Breast epithelium (tissue), 4 donors: ENCODE measurements at regions not wholly inside any gene's neighbourhood (a gene's known extent, or its start where the extent isn't known, plus 50 kb on each side); places are given as distances from the start of the nearest gene placed in this dataset.

ENCODE experiments used
- DNase-seq, 2 donors: peaks; one replicate each; pipeline ENCODE4 v3.0.0-alpha.2; 2019; ENCODE audit warnings: low spot score in 2 of 2
- H3K27ac ChIP-seq, 2 donors: fragments of 200-600 bp; sonication (generic) in 1 of 2; one replicate each; pipeline ENCODE4 v1.5.1; 2016 to 2019; ENCODE audit warnings: mild to moderate bottlenecking in 1 of 2
- H3K27me3 ChIP-seq, 2 donors: fragments of 200-600 bp; sonication (generic) in 1 of 2; one replicate each; pipeline versions ENCODE4 v1.5.1 to v1.6.0; 2017 to 2019; ENCODE audit warnings: control low read depth in 1 of 2, mild to moderate bottlenecking in 1 of 2
- H3K36me3 ChIP-seq: fragments of 200-600 bp; one replicate; pipeline ENCODE4 v1.5.1; 2019
- H3K4me1 ChIP-seq, 2 donors: fragments of 200-600 bp; sonication (generic); one replicate each; pipeline ENCODE4 v1.5.1; 2016 to 2019; ENCODE audit warnings: control low read depth in 1 of 2
- H3K4me3 ChIP-seq, 3 donors: fragments of 200-600 bp; sonication (generic); 1 replicate in 2 of 3; 2 replicates in 1 of 3; pipeline ENCODE4 v1.5.1; 2016 to 2019; ENCODE audit warnings: mild to moderate bottlenecking in 3 of 3, moderate library complexity in 2 of 3
- H3K9me3 ChIP-seq, 2 donors: fragments of 200-600 bp; sonication (generic) in 1 of 2; one replicate each; pipeline ENCODE4 v1.5.1; 2016 to 2019; ENCODE audit warnings: control low read depth in 1 of 2
- POLR2A ChIP-seq: fragments of 450-650 bp; IDR thresholded peaks from one replicate; pipeline ENCODE4 v1.6.1; 2016; ENCODE audit warnings: antibody characterized with exemption, mild to moderate bottlenecking, moderate library complexity
- POLR2AphosphoS5 ChIP-seq, 3 donors: sonication (generic); formaldehyde crosslinking; IDR thresholded peaks; one replicate each; pipeline ENCODE4 v1.6.1; 2017; ENCODE audit warnings: antibody characterized with exemption in 3 of 3
- intact Hi-C: fragments of 100-400 bp; cut with DNase I; formaldehyde crosslinking; loops from one replicate; pipeline ENCODE4 v1.15.1; 2023; ENCODE audit warnings: low total_unique reads
- TF ChIP-seq, protein P1 (sequence below), 3 donors: fragments of 450-650 bp; IDR thresholded peaks; one replicate each; pipeline ENCODE4 v1.5.1; 2016 to 2017; ENCODE audit warnings: antibody characterized with exemption in 3 of 3, mild to moderate bottlenecking in 3 of 3, moderate library complexity in 3 of 3

- intact Hi-C loops = no loop called here
- Histone ChIP-seq H3K4me1 (no peaks in the 10 kb centered on the region), H3K27me3 (no peaks in the 10 kb centered on the region), H3K4me3 (no peak overlapping the region), H3K9me3 (no peaks in the 10 kb centered on the region), H3K27ac (no peak overlapping the region), H3K36me3 (no peaks in the 10 kb centered on the region)
- TF ChIP-seq POLR2AphosphoS5 (IDR thresholded peaks at IDR 0.05) (no peak), POLR2A (no peak)
- TF ChIP-seq, protein P1, sequence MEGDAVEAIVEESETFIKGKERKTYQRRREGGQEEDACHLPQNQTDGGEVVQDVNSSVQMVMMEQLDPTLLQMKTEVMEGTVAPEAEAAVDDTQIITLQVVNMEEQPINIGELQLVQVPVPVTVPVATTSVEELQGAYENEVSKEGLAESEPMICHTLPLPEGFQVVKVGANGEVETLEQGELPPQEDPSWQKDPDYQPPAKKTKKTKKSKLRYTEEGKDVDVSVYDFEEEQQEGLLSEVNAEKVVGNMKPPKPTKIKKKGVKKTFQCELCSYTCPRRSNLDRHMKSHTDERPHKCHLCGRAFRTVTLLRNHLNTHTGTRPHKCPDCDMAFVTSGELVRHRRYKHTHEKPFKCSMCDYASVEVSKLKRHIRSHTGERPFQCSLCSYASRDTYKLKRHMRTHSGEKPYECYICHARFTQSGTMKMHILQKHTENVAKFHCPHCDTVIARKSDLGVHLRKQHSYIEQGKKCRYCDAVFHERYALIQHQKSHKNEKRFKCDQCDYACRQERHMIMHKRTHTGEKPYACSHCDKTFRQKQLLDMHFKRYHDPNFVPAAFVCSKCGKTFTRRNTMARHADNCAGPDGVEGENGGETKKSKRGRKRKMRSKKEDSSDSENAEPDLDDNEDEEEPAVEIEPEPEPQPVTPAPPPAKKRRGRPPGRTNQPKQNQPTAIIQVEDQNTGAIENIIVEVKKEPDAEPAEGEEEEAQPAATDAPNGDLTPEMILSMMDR (IDR thresholded peaks at IDR 0.05) = no peak
- no peak for DNase-seq
Observed at GRCh38 chr15:46709460-46710083, 1007.7 kb upstream of the SEMA6D start.

GRCh38 chr15:46710401-46710960 is 1006.8 kb upstream of the SEMA6D start:
- Histone ChIP-seq H3K27ac (no peak overlapping the region), H3K4me1 (no peaks in the 10 kb centered on the region), H3K9me3 (no peaks in the 10 kb centered on the region), H3K27me3 (no peaks in the 10 kb centered on the region), H3K36me3 (no peaks in the 10 kb centered on the region), H3K4me3 (no peak overlapping the region)
- TF ChIP-seq POLR2A (no peak), POLR2AphosphoS5 (IDR thresholded peaks at IDR 0.05) (no peak)
- TF ChIP-seq, protein P1 (IDR thresholded peaks at IDR 0.05) = no peak
- DNase-seq = no peak
- intact Hi-C loops = no loop called here

- no peak for TF ChIP-seq POLR2A
- TF ChIP-seq, protein P1 (IDR thresholded peaks at IDR 0.05) = no peak
- no peak for TF ChIP-seq POLR2AphosphoS5 (IDR thresholded peaks at IDR 0.05)
- intact Hi-C loops = no loop called here
Observed at GRCh38 chr15:46713045-46713444, 1004.3 kb upstream of the SEMA6D start.

DNA sequence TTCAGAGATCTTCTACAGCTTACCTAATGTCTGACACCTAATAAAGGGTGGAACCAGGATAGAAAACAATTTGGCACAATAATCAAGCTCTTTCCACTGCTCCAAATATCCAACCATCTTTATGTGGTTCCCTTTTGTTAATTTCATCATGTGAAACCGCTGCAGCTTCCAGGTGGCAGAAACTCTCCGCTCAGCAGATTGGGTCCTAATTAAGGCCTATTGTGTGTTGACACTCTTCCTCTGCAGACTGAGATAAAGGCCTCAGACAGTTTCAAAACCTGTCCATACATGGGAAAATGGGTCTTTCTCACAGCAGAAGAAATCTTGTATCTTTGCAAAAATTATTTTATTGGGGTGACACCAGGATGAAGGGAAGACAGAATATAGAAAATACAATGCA is 1002.4 kb upstream of the SEMA6D start:
- Histone ChIP-seq H3K4me1 (no peaks in the 10 kb centered on the region), H3K9me3 (no peaks in the 10 kb centered on the region), H3K36me3 (no peaks in the 10 kb centered on the region), H3K27ac (no peak overlapping the region), H3K27me3 (no peaks in the 10 kb centered on the region), H3K4me3 (no peak overlapping the region)
- TF ChIP-seq POLR2A (no peak), POLR2AphosphoS5 (IDR thresholded peaks at IDR 0.05) (no peak)
- TF ChIP-seq, protein P1 (IDR thresholded peaks at IDR 0.05) = no peak
- intact Hi-C loops = no loop called here
- DNase-seq = no peak

More at GRCh38 chr15:46713045-46713444, 1004.3 kb upstream of the SEMA6D start:
- H3K9me3 ChIP-seq = no peaks in the 10 kb centered on the region
- H3K4me1 ChIP-seq = no peaks in the 10 kb centered on the region
- no peaks in the 10 kb centered on the region for H3K27me3 ChIP-seq
- no peak overlapping the region for H3K4me3 ChIP-seq
- H3K27ac ChIP-seq = no peak overlapping the region
- H3K36me3 ChIP-seq = no peaks in the 10 kb centered on the region
- no peak for DNase-seq

GRCh38 chr15:46723308-46723707 is 994.0 kb upstream of the SEMA6D start:
- no peaks in the 10 kb centered on the region for H3K36me3 ChIP-seq
- no peak for DNase-seq
- H3K27ac ChIP-seq = no peak overlapping the region
- no peaks in the 10 kb centered on the region for H3K4me1 ChIP-seq
- TF ChIP-seq, protein P1 (IDR thresholded peaks at IDR 0.05) = no peak
- no peak for TF ChIP-seq POLR2AphosphoS5 (IDR thresholded peaks at IDR 0.05)
- TF ChIP-seq POLR2A = no peak
- intact Hi-C loops = no loop called here
- peaks cover 0 to 13% of the 10 kb centered on the region in 2 donors for H3K9me3 ChIP-seq
- no peaks in the 10 kb centered on the region for H3K27me3 ChIP-seq
- no peak overlapping the region for H3K4me3 ChIP-seq
